Smooth muscle cell (in vitro differentiated cells): ENCODE measurements at regions not wholly inside any gene's neighbourhood (a gene's known extent, or its start where the extent isn't known, plus 50 kb on each side); places are given as distances from the start of the nearest gene placed in this dataset.
"Not testable (repeated sequence)": the region's sequence is repeated elsewhere in the genome, so short reads cannot be mapped to it uniquely, and the experiment has no call there.

Experiments used
- DNase-seq: peaks from one replicate; lab custom pipeline; 2025; ENCODE audit not compliant: unreplicated experiment; lab: John Stamatoyannopoulos, UW
- H2AFZ ChIP-seq: fragments of 200-600 bp; sonication (generic); 2 replicates; pipeline ENCODE4 v1.6.0; 2016; ENCODE audit warnings: antibody characterized with exemption, low read depth, mild to moderate bottlenecking
- H3F3A ChIP-seq: fragments of 200-600 bp; sonication (generic); 2 replicates; pipeline ENCODE4 v1.6.0; 2017; ENCODE audit warnings: antibody characterized with exemption, low read depth
- H3K27ac ChIP-seq: fragments of 200-600 bp; sonication (generic); 2 replicates; pipeline ENCODE4 v1.5.1; 2016; ENCODE audit warnings: low read depth, mild to moderate bottlenecking
- H3K27me3 ChIP-seq: fragments of 200-600 bp; sonication (generic); 2 replicates; pipeline ENCODE4 v1.6.1; 2016; ENCODE audit warnings: low read depth, mild to moderate bottlenecking
- H3K36me3 ChIP-seq: fragments of 200-600 bp; sonication (generic); 2 replicates; pipeline ENCODE4 v1.5.1; 2016; ENCODE audit warnings: low read depth
- H3K4me1 ChIP-seq: fragments of 200-600 bp; sonication (generic); 2 replicates; pipeline ENCODE4 v1.5.1; 2016; ENCODE audit warnings: low read depth
- H3K4me2 ChIP-seq: fragments of 200-600 bp; sonication (generic); 2 replicates; pipeline ENCODE4 v1.6.0; 2016; ENCODE audit warnings: mild to moderate bottlenecking
- H3K4me3 ChIP-seq: fragments of 200-600 bp; sonication (generic); 2 replicates; pipeline ENCODE4 v1.5.1; 2016; ENCODE audit warnings: mild to moderate bottlenecking
- H3K79me2 ChIP-seq: fragments of 200-600 bp; sonication (generic); 2 replicates; pipeline ENCODE4 v1.6.0; 2016; ENCODE audit warnings: low read depth, mild to moderate bottlenecking
- H3K9ac ChIP-seq: fragments of 200-600 bp; sonication (generic); 2 replicates; pipeline ENCODE4 v1.6.0; 2016; ENCODE audit warnings: low read depth
- H3K9me3 ChIP-seq: fragments of 200-600 bp; sonication (generic); replicated peaks from 2 replicates; pipeline ENCODE4 v1.5.1; 2016; ENCODE audit warnings: low read depth
- H4K20me1 ChIP-seq: fragments of 200-600 bp; sonication (generic); 2 replicates; pipeline ENCODE4 v1.6.0; 2016; ENCODE audit warnings: low read depth
- CTCF ChIP-seq: fragments of 200-600 bp; sonication (generic); IDR thresholded peaks from 2 replicates; pipeline ENCODE4 v1.5.1; 2017; ENCODE audit warnings: borderline replicate concordance, mild to moderate bottlenecking, antibody characterized with exemption; ENCODE audit not compliant: insufficient read depth, poor library complexity, severe bottlenecking
- WGBS: methylation state at CpG from one replicate; pipeline ENCODE4 v1.1.7; 2016; ENCODE audit warnings: low lambda C conversion rate; 5-methylcytosine and 5-hydroxymethylcytosine counted together

- Histone ChIP-seq H4K20me1 (no peaks in the 10 kb centered on the region), H3K36me3 (no peaks in the 10 kb centered on the region), H3K79me2 (no peaks in the 10 kb centered on the region), H2AFZ (no peak overlapping the region), H3K4me3 (no peak overlapping the region), H3K27ac (no peak overlapping the region), H3F3A (no peaks in the 10 kb centered on the region), H3K4me2 (no peak overlapping the region), H3K9ac (no peak overlapping the region), H3K9me3 (no peaks in the 10 kb centered on the region), H3K27me3 (no peaks in the 10 kb centered on the region), H3K4me1 (peaks cover 20% of the 10 kb centered on the region)
- 60% methylated on average over 10 of the region's 10 CpGs for WGBS
- DNase-seq, result no peak
- no peak for TF ChIP-seq CTCF
Measured at GRCh38 chr14:56996721-56997399, 186.6 kb upstream of the OTX2 start.

- H3K4me1 ChIP-seq, result peaks cover 20% of the 10 kb centered on the region
- no peak overlapping the region for H2AFZ ChIP-seq
- no peaks in the 10 kb centered on the region for H3K36me3 ChIP-seq
- H4K20me1 ChIP-seq, result no peaks in the 10 kb centered on the region
- no peaks in the 10 kb centered on the region for H3K27me3 ChIP-seq
- no peak overlapping the region for H3K27ac ChIP-seq
- no peak for TF ChIP-seq CTCF
- no peak overlapping the region for H3K4me3 ChIP-seq
- no peak for DNase-seq
- H3F3A ChIP-seq, result no peaks in the 10 kb centered on the region
- H3K79me2 ChIP-seq, result no peaks in the 10 kb centered on the region
- no peaks in the 10 kb centered on the region for H3K9me3 ChIP-seq
- H3K9ac ChIP-seq, result no peak overlapping the region
- H3K4me2 ChIP-seq, result no peak overlapping the region
- 64% methylated on average over 2 of the region's 2 CpGs for WGBS
Measured at GRCh38 chr14:56995010-56995409, 184.7 kb upstream of the OTX2 start.

- Histone ChIP-seq H3K4me1 (peaks cover 5% of the 10 kb centered on the region), H2AFZ (no peak overlapping the region), H3F3A (no peaks in the 10 kb centered on the region), H3K27ac (no peak overlapping the region), H3K4me2 (no peak overlapping the region), H3K79me2 (no peaks in the 10 kb centered on the region), H3K9ac (no peak overlapping the region), H3K4me3 (no peak overlapping the region), H3K9me3 (no peaks in the 10 kb centered on the region), H3K36me3 (no peaks in the 10 kb centered on the region), H3K27me3 (no peaks in the 10 kb centered on the region), H4K20me1 (no peaks in the 10 kb centered on the region)
- TF ChIP-seq CTCF, result no peak
- no peak for DNase-seq
- 94% methylated on average over 19 of the region's 19 CpGs for WGBS
Measured at GRCh38 chr14:56992332-56992820, 182.1 kb upstream of the OTX2 start.

- WGBS, result 96% methylated on average over 21 of the region's 41 CpGs
- not testable (repeated sequence) for H3K36me3 ChIP-seq, H4K20me1 ChIP-seq, H3K27me3 ChIP-seq, H3K27ac ChIP-seq, H3K9ac ChIP-seq, H3K4me3 ChIP-seq, H3K4me1 ChIP-seq, H2AFZ ChIP-seq, H3K9me3 ChIP-seq, DNase-seq, H3F3A ChIP-seq, H3K79me2 ChIP-seq, H3K4me2 ChIP-seq
Measured at GRCh38 chr14:56990991-56991627, 180.8 kb upstream of the OTX2 start.
